HFFc6 (cell line): ENCODE measurements at regions not wholly inside any gene's neighbourhood (a gene's known extent, or its start where the extent isn't known, plus 50 kb on each side); places are given as distances from the start of the nearest gene placed in this dataset.

ENCODE experiments used
- DNase-seq: peaks from one replicate; pipeline ENCODE4 v3.0.0-alpha.2; 2018
- H3K27ac Mint-ChIP-seq: 2 replicates; pipeline ENCODE4 v1.8.0; 2020; ENCODE audit warnings: mild to moderate bottlenecking, mixed read lengths
- H3K27me3 Mint-ChIP-seq: 2 replicates; pipeline ENCODE4 v1.8.0; 2021; ENCODE audit warnings: mild to moderate bottlenecking, moderate library complexity, mixed read lengths; ENCODE audit not compliant: insufficient read depth
- H3K36me3 Mint-ChIP-seq: 2 replicates; pipeline ENCODE4 v1.8.0; 2021; ENCODE audit warnings: low read depth, mixed read lengths
- H3K4me1 Mint-ChIP-seq: 2 replicates; pipeline ENCODE4 v1.8.0; 2020; ENCODE audit warnings: low read depth, mixed read lengths
- H3K4me3 Mint-ChIP-seq: 2 replicates; pipeline ENCODE4 v1.8.0; 2020; ENCODE audit warnings: mild to moderate bottlenecking, moderate library complexity, mixed read lengths
- H3K9me3 Mint-ChIP-seq: 2 replicates; pipeline ENCODE4 v1.8.0; 2020; ENCODE audit warnings: mild to moderate bottlenecking, mixed read lengths
- TF ChIP-seq, protein P1 (sequence below): fragments of 200-600 bp; sonication (generic); IDR thresholded peaks from 2 replicates; pipeline ENCODE4 v1.5.0; 2021; ENCODE audit warnings: antibody characterized with exemption, mild to moderate bottlenecking

DNA sequence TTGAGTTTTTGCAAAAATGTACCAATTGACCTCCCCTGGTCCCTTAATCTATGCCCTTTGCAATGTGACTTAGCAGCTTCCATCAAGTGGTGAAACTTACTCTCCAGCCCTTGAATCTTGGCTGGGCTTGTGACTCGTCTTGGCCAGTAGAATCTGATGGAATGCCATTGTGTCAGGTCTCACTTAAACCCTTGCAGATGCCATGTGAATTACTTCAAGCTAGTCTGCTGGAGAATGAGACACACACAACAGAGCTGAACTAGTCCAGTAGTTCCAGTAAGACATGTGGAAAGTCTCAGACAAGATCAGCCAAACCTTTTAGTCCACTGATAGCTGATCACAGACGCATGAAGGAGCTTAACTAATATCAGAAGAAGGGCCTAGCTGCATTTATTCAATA, 567.8 kb upstream of the CPEB2 start:
- H3K4me1 Mint-ChIP-seq = no peaks in the 10 kb centered on the region
- DNase-seq = no peak
- TF ChIP-seq, protein P1, sequence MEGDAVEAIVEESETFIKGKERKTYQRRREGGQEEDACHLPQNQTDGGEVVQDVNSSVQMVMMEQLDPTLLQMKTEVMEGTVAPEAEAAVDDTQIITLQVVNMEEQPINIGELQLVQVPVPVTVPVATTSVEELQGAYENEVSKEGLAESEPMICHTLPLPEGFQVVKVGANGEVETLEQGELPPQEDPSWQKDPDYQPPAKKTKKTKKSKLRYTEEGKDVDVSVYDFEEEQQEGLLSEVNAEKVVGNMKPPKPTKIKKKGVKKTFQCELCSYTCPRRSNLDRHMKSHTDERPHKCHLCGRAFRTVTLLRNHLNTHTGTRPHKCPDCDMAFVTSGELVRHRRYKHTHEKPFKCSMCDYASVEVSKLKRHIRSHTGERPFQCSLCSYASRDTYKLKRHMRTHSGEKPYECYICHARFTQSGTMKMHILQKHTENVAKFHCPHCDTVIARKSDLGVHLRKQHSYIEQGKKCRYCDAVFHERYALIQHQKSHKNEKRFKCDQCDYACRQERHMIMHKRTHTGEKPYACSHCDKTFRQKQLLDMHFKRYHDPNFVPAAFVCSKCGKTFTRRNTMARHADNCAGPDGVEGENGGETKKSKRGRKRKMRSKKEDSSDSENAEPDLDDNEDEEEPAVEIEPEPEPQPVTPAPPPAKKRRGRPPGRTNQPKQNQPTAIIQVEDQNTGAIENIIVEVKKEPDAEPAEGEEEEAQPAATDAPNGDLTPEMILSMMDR = no peak
- no peaks in the 10 kb centered on the region for H3K36me3 Mint-ChIP-seq
- H3K4me3 Mint-ChIP-seq = no peak overlapping the region
- H3K27me3 Mint-ChIP-seq = peaks cover 2% of the 10 kb centered on the region; the same call in 1 of the 2 replicates
- no peaks in the 10 kb centered on the region for H3K9me3 Mint-ChIP-seq
- no peak overlapping the region for H3K27ac Mint-ChIP-seq

DNA sequence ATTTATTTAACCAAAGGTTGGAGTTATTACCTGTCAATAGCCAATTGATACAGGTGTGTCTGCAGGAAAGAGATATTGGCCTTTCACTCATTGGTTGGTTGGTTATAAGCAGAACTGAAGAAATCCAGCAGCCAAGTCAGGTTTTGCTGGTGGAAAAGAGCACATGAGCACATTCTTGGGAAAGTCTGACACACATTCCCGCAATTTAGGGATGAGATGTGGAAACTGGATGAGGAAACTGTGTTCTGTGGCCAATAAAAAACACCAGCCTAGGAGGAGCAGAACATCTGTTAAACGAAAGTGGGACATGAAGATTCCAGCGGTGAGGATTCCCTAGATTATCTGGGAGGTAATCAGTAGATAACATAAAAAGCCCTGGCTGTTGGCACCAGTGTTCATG, 567.4 kb upstream of the CPEB2 start:
- no peak for DNase-seq
- no peaks in the 10 kb centered on the region for H3K9me3 Mint-ChIP-seq
- H3K27me3 Mint-ChIP-seq = peaks cover 2% of the 10 kb centered on the region; the same call in 1 of the 2 replicates
- no peak overlapping the region for H3K27ac Mint-ChIP-seq
- H3K4me3 Mint-ChIP-seq = no peak overlapping the region
- H3K36me3 Mint-ChIP-seq = no peaks in the 10 kb centered on the region
- TF ChIP-seq, protein P1 = no peak
- H3K4me1 Mint-ChIP-seq = no peaks in the 10 kb centered on the region

DNA sequence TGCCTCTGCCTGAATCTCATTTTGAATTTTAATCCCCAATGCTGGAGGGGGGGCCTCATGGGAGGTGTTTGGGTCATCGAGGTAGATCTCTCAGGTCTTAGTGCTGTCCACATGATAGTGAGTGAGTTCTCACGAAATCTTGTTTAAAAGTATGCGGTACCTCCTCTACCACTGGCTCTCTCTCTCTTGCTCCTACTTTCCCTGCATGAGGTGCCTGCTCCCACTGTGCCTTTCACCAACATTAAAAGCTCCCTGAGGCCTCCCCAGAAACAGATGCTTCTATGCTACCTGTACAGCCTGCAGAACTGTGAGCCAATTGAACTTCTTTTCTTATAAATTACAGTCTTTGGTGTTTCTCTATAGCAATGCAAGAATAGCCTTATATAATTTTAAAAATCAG, 560.7 kb upstream of the CPEB2 start:
- Mint-ChIP-seq H3K9me3 (no peaks in the 10 kb centered on the region), H3K4me1 (no peaks in the 10 kb centered on the region), H3K4me3 (no peak overlapping the region), H3K36me3 (no peaks in the 10 kb centered on the region), H3K27me3 (peaks cover 5% of the 10 kb centered on the region; the same call in 1 of the 2 replicates), H3K27ac (no peak overlapping the region)
- TF ChIP-seq, protein P1 = no peak
- no peak for DNase-seq

DNA sequence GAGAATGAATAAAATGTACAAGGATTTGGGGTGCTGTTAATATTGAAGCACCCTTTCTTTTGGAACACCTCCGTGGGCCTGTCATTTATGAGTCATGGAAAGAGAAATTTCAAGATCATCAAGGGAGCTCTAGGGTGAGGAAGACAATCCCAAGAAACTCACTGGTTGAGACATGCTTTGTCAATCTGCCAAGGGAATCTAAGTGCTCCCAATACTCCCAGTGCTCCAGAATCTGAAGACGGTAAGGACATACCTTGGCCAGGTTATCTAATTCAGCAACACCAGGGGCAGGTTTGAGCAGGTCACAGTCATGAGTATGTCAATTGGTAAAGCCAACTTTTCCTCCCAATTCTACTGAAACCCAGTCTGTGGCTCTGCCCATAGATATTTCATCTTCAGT, 556.4 kb upstream of the CPEB2 start:
- Mint-ChIP-seq H3K4me1 (no peaks in the 10 kb centered on the region), H3K4me3 (no peak overlapping the region), H3K27ac (no peak overlapping the region), H3K36me3 (no peaks in the 10 kb centered on the region), H3K9me3 (no peaks in the 10 kb centered on the region), H3K27me3 (peaks cover 4% of the 10 kb centered on the region; the same call in 1 of the 2 replicates)
- no peak for DNase-seq
- TF ChIP-seq, protein P1 = no peak

DNA sequence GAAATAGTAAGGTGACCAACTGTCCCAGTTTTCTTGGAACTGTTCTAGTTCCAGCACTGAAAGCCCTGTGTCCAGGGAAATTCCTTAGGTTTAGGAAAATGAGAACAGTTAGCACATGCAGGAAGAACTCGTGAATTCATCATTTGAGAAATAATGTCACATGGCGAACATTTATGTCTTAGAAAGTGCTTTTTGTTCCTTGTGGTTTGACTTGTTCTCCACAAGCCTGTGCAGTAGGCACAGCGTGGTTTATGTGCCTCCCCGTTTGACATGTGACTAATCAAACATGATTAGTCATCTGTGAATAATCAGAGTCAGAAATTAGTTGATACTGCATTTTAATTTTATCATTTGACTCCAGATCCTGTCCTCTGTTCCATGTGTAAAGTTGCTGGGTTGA, 556.0 kb upstream of the CPEB2 start:
- TF ChIP-seq, protein P1 = no peak
- Mint-ChIP-seq H3K27ac (no peak overlapping the region), H3K27me3 (peaks cover 2% of the 10 kb centered on the region; the same call in 1 of the 2 replicates), H3K36me3 (no peaks in the 10 kb centered on the region), H3K4me1 (no peaks in the 10 kb centered on the region), H3K4me3 (no peak overlapping the region), H3K9me3 (no peaks in the 10 kb centered on the region)
- no peak for DNase-seq

DNA sequence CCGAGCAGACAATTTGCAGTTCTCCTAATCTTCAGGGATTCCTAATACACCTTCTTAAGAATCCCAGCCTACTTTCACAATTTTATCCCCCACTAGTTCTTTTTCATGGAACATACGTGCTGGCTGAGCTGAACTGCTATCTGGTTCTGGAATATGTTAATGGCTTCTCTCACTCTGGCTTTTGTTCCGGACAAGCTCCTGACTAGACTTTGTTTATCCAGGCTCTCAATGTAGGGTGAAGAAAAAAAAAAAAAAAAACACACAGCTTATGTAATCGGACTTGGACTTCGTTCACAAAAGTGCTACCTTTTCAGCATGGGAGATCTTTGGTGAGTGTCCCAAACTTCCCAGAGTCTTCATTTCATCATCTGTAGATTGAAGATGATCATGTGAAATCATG, 555.4 kb upstream of the CPEB2 start:
- TF ChIP-seq, protein P1 = no peak
- Mint-ChIP-seq H3K27me3 (peaks cover 2% of the 10 kb centered on the region; the same call in 1 of the 2 replicates), H3K27ac (no peak overlapping the region), H3K36me3 (no peaks in the 10 kb centered on the region), H3K4me3 (no peak overlapping the region), H3K4me1 (no peaks in the 10 kb centered on the region), H3K9me3 (no peaks in the 10 kb centered on the region)
- no peak for DNase-seq
